ENCODE measurements at regions not wholly inside any gene's neighbourhood (a gene's known extent, or its start where the extent isn't known, plus 50 kb on each side); places are given as distances from the start of the nearest gene placed in this dataset.

GRCh38 chr5:167308466-167308865 is 983.0 kb upstream of the WWC1 start:
- Histone ChIP-seq H3K9me3 (replicated peaks; ENCODE audit: control insufficient read depth, insufficient read depth, low read length) (no peaks in the 10 kb centered on the region), H3K36me3 (ENCODE audit: control insufficient read depth in 2 of 2, extremely low read depth in 1 of 2, insufficient read depth in 2 of 2, low read length in 2 of 2) (no peaks in the 10 kb centered on the region), H3K27ac (ENCODE audit: insufficient read depth, low read depth, low read length) (no peak overlapping the region), H4K20me1 (replicated peaks; ENCODE audit: control insufficient read depth, extremely low read depth, insufficient read depth, low read length) (no peaks in the 10 kb centered on the region), H3K9ac (replicated peaks; ENCODE audit: extremely low read depth, insufficient read depth, low read length) (no peak overlapping the region), H2AFZ (ENCODE audit: low read depth, low read length) (no peak overlapping the region), H3K79me2 (ENCODE audit: control insufficient read depth, insufficient read depth, low read length) (no peaks in the 10 kb centered on the region), H3K27me3 (ENCODE audit: control insufficient read depth in 2 of 2, insufficient read depth in 2 of 2, low read length in 2 of 2) (peaks cover 0 to 4% of the 10 kb centered on the region in 2 experiments), H3K4me2 (ENCODE audit: insufficient read depth, low read length) (no peak overlapping the region), H3K4me1 (ENCODE audit: control insufficient read depth, extremely low read depth, insufficient read depth, low read length) (no peaks in the 10 kb centered on the region), H3K9me1 (replicated peaks; ENCODE audit: control insufficient read depth, extremely low read depth, insufficient read depth, low read length) (no peaks in the 10 kb centered on the region), H3K4me3 (replicated peaks in 1 of 3; ENCODE audit: insufficient read depth in 1 of 3, low read depth in 1 of 3, low read length in 3 of 3) (no peak overlapping the region)
- FAIRE-seq (no peak), DNase-seq (ENCODE audit: low read depth, low spot score) (no peak)
- BruUV-seq (replicated peaks), result no TSS peak
- ChIA-PET POLR2A (no interaction called here), CTCF (no interaction called here)
- dilution Hi-C loops (cut with MboI; ENCODE audit: extremely low pct_ligation_motif_present, low sequenced_read_pairs) (no loop called here), intact Hi-C loops (cut with micrococcal nuclease) (no loop called here)
- TF ChIP-seq MAX (IDR thresholded peaks at IDR 0.05; ENCODE audit: insufficient read depth, insufficient read length) (no peak), POLR2A (IDR thresholded peaks at IDR 0.05; ENCODE audit: low read depth, low read length) (no peak), GATA2 (IDR thresholded peaks at IDR 0.05; ENCODE audit: insufficient read depth, insufficient read length, low read depth, low read length) (no peak), CTCF (IDR thresholded peaks at IDR 0.05; ENCODE audit: extremely low read depth in 1 of 2, insufficient read depth in 1 of 2, low read depth in 1 of 2, low read length in 2 of 2) (no peak), JUN (IDR thresholded peaks at IDR 0.05; ENCODE audit: borderline replicate concordance, insufficient read depth, insufficient read length, low read depth) (no peak), POLR2AphosphoS5 (IDR thresholded peaks at IDR 0.05; ENCODE audit: insufficient read depth, low read depth, low read length) (no peak), EZH2 (IDR thresholded peaks at IDR 0.05; ENCODE audit: borderline replicate concordance, low read depth, low read length, severe bottlenecking) (no peak), MYC (IDR thresholded peaks at IDR 0.05; ENCODE audit: low read depth, low read length) (no peak), FOS (IDR thresholded peaks at IDR 0.05; ENCODE audit: borderline replicate concordance, insufficient read depth, low read length) (no peak)

Measured in endothelial cell of umbilical vein (primary cell).